ENCODE measurements at regions not wholly inside any gene's neighbourhood (a gene's known extent, or its start where the extent isn't known, plus 50 kb on each side); places are given as distances from the start of the nearest gene placed in this dataset.

- DNase-seq, result no peak
These were observed 417.4 kb downstream of the EFNB2 start for GRCh38 chr13:106118050-106118449.

- no peak for DNase-seq
These were observed 417.8 kb downstream of the EFNB2 start for GRCh38 chr13:106117640-106118039.

GRCh38 chr13:106117035-106117434 lies 418.4 kb downstream of the EFNB2 start:
- no peak for DNase-seq

GRCh38 chr13:106115081-106115480 lies 420.4 kb downstream of the EFNB2 start:
- no peak for DNase-seq

- DNase-seq, result no peak
These were observed 421.7 kb downstream of the EFNB2 start for GRCh38 chr13:106113796-106114195.

GRCh38 chr13:106112191-106112590 lies 423.3 kb downstream of the EFNB2 start:
- no peak for DNase-seq

GRCh38 chr13:106110241-106110855 lies 425.1 kb downstream of the EFNB2 start:
- DNase-seq, result no peak

GRCh38 chr13:106109391-106109791 lies 426.1 kb downstream of the EFNB2 start:
- no peak for DNase-seq

- no peak for DNase-seq
These were observed 427.1 kb downstream of the EFNB2 start for GRCh38 chr13:106108346-106108745.

- DNase-seq, result no peak
These were observed 428.4 kb downstream of the EFNB2 start for GRCh38 chr13:106107061-106107460.

GRCh38 chr13:106105153-106105552 lies 430.3 kb downstream of the EFNB2 start:
- DNase-seq, result no peak

- DNase-seq, result no peak
These were observed 431.1 kb downstream of the EFNB2 start for GRCh38 chr13:106104281-106104901.

- DNase-seq, result no peak
These were observed 431.7 kb downstream of the EFNB2 start for GRCh38 chr13:106103779-106104178.

GRCh38 chr13:106102786-106103185 lies 432.7 kb downstream of the EFNB2 start:
- DNase-seq, result no peak

GRCh38 chr13:106101201-106101600 lies 434.3 kb downstream of the EFNB2 start:
- no peak for DNase-seq

- no peak for DNase-seq
These were observed 435.1 kb downstream of the EFNB2 start for GRCh38 chr13:106100171-106100919.

- no peak for DNase-seq
These were observed 435.7 kb downstream of the EFNB2 start for GRCh38 chr13:106099765-106100164.

- no peak for DNase-seq
These were observed 436.7 kb downstream of the EFNB2 start for GRCh38 chr13:106098778-106099177.

- no peak for DNase-seq
These were observed 438.8 kb downstream of the EFNB2 start for GRCh38 chr13:106096661-106097092.

- no peak for DNase-seq
These were observed 439.5 kb downstream of the EFNB2 start for GRCh38 chr13:106095919-106096318.

- DNase-seq, result no peak
These were observed 440.1 kb downstream of the EFNB2 start for GRCh38 chr13:106095406-106095805.

- no peak for DNase-seq
These were observed 445.5 kb downstream of the EFNB2 start for GRCh38 chr13:106090001-106090400.

GRCh38 chr13:106089261-106089980 lies 446.0 kb downstream of the EFNB2 start:
- no peak for DNase-seq

- DNase-seq, result no peak
These were observed 447.4 kb downstream of the EFNB2 start for GRCh38 chr13:106088085-106088484.

Measured in NCI-H187 treated with DMSO at 0.1 percent for 48 hours (cell line).